Left colon (tissue), 2 donors: ENCODE measurements at regions not wholly inside any gene's neighbourhood (a gene's known extent, or its start where the extent isn't known, plus 50 kb on each side); places are given as distances from the start of the nearest gene placed in this dataset.
"Not testable (repeated sequence)": the region's sequence is repeated elsewhere in the genome, so short reads cannot be mapped to it uniquely, and the experiment has no call there.

Experiments used
- ATAC-seq: fragments of 200-7000 bp; cut with Tn5 transposase; one replicate; pipeline ENCODE4 v1.9.1; 2020; ENCODE audit warnings: mild to moderate bottlenecking, moderate library complexity
- DNase-seq, 2 donors: peaks; one replicate each; pipeline ENCODE4 v3.0.0-alpha.2; 2020
- intact Hi-C, 2 donors: fragments of 100-400 bp; cut with DNase I in 1 of 2; cut with micrococcal nuclease in 1 of 2; formaldehyde crosslinking; loops; one replicate each; pipeline versions ENCODE4 v1.11.2 to v1.14.0; 2022; cut with DNase I, micrococcal nuclease
- donor health status: DM: no; HTN: no; CAD: no.
- donor health status: DM: yes; HTN: yes; CAD: no.

GRCh38 chr19:30276011-30276882, 95.9 kb upstream of the ZNF536 start:
- intact Hi-C loops, result no loop called here
- ATAC-seq, result no peak
- no peak for DNase-seq

GRCh38 chr19:30276883-30277280, 95.3 kb upstream of the ZNF536 start:
- intact Hi-C loops, result no loop called here
- DNase-seq (no peak), ATAC-seq (no peak)

- intact Hi-C loops, result no loop called here
- no peak for DNase-seq
- ATAC-seq, result no peak
Measured at GRCh38 chr19:30277941-30278881, 94.0 kb upstream of the ZNF536 start.

- intact Hi-C loops, result no loop called here
- DNase-seq, result no peak
- no peak for ATAC-seq
Measured at GRCh38 chr19:30278882-30279254, 93.3 kb upstream of the ZNF536 start.

GRCh38 chr19:30280018-30280417, 92.2 kb upstream of the ZNF536 start:
- DNase-seq (no peak), ATAC-seq (no peak)
- intact Hi-C loops, result no loop called here

- DNase-seq, result no peak
- intact Hi-C loops, result no loop called here
- no peak for ATAC-seq
Measured at GRCh38 chr19:30281906-30282305, 90.3 kb upstream of the ZNF536 start.

- no peak for DNase-seq
- intact Hi-C loops, result no loop called here
- no peak for ATAC-seq
Measured at GRCh38 chr19:30283556-30283955, 88.6 kb upstream of the ZNF536 start.

GRCh38 chr19:30284209-30284608, 88.0 kb upstream of the ZNF536 start:
- intact Hi-C loops, result no loop called here
- ATAC-seq, result no peak
- DNase-seq, result no peak

- DNase-seq, result no peak
- intact Hi-C loops, result no loop called here
- no peak for ATAC-seq
Measured at GRCh38 chr19:30284885-30285284, 87.3 kb upstream of the ZNF536 start.

GRCh38 chr19:30286378-30286777, 85.8 kb upstream of the ZNF536 start:
- intact Hi-C loops, result no loop called here
- no peak for ATAC-seq
- DNase-seq, result no peak

GRCh38 chr19:30287259-30287658, 84.9 kb upstream of the ZNF536 start:
- intact Hi-C loops, result no loop called here
- ATAC-seq, result no peak
- DNase-seq, result no peak

GRCh38 chr19:30287973-30288372, 84.2 kb upstream of the ZNF536 start:
- ATAC-seq (no peak), DNase-seq (no peak)
- intact Hi-C loops, result no loop called here

GRCh38 chr19:30288911-30289310, 83.3 kb upstream of the ZNF536 start:
- DNase-seq, result no peak
- intact Hi-C loops, result no loop called here
- ATAC-seq, result no peak

GRCh38 chr19:30289336-30289735, 82.8 kb upstream of the ZNF536 start:
- ATAC-seq (no peak), DNase-seq (no peak)
- intact Hi-C loops, result no loop called here

- intact Hi-C loops, DNase-seq, ATAC-seq: not testable (repeated sequence)
Measured at GRCh38 chr19:30290805-30291204, 81.4 kb upstream of the ZNF536 start.

GRCh38 chr19:30293051-30293785, 79.0 kb upstream of the ZNF536 start:
- intact Hi-C loops, result no loop called here
- DNase-seq (no peak), ATAC-seq (no peak)

- intact Hi-C loops, result no loop called here
- DNase-seq (no peak), ATAC-seq (no peak)
Measured at GRCh38 chr19:30297969-30298368, 74.2 kb upstream of the ZNF536 start.

- ATAC-seq, result no peak
- no peak for DNase-seq
- intact Hi-C loops, result no loop called here
Measured at GRCh38 chr19:30303131-30303654, 69.0 kb upstream of the ZNF536 start.

GRCh38 chr19:30304540-30304939, 67.6 kb upstream of the ZNF536 start:
- intact Hi-C loops, result no loop called here
- ATAC-seq, result no peak
- no peak for DNase-seq
